ENCODE measurements at regions not wholly inside any gene's neighbourhood (a gene's known extent, or its start where the extent isn't known, plus 50 kb on each side); places are given as distances from the start of the nearest gene placed in this dataset.

GRCh38 chr6:91669871-91670268 lies 1083.0 kb upstream of the MAP3K7 start:
- ATAC-seq (ENCODE audit: low FRiP score) (no peak), DNase-seq (ENCODE audit: low spot score) (no peak)
- TF ChIP-seq, protein P1, sequence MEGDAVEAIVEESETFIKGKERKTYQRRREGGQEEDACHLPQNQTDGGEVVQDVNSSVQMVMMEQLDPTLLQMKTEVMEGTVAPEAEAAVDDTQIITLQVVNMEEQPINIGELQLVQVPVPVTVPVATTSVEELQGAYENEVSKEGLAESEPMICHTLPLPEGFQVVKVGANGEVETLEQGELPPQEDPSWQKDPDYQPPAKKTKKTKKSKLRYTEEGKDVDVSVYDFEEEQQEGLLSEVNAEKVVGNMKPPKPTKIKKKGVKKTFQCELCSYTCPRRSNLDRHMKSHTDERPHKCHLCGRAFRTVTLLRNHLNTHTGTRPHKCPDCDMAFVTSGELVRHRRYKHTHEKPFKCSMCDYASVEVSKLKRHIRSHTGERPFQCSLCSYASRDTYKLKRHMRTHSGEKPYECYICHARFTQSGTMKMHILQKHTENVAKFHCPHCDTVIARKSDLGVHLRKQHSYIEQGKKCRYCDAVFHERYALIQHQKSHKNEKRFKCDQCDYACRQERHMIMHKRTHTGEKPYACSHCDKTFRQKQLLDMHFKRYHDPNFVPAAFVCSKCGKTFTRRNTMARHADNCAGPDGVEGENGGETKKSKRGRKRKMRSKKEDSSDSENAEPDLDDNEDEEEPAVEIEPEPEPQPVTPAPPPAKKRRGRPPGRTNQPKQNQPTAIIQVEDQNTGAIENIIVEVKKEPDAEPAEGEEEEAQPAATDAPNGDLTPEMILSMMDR (IDR thresholded peaks at IDR 0.05) = no peak

- TF ChIP-seq, protein P1 (IDR thresholded peaks at IDR 0.05) = no peak
- no peak for ATAC-seq (ENCODE audit: low FRiP score)
- DNase-seq (ENCODE audit: low spot score) = no peak
Observed at GRCh38 chr6:91669154-91669870, 1082.4 kb upstream of the MAP3K7 start.

- no peak for ATAC-seq (ENCODE audit: low FRiP score)
- TF ChIP-seq, protein P1 (IDR thresholded peaks at IDR 0.05) = no peak
- DNase-seq (ENCODE audit: low spot score) = no peak
Observed at GRCh38 chr6:91667596-91667995, 1080.7 kb upstream of the MAP3K7 start.

DNA sequence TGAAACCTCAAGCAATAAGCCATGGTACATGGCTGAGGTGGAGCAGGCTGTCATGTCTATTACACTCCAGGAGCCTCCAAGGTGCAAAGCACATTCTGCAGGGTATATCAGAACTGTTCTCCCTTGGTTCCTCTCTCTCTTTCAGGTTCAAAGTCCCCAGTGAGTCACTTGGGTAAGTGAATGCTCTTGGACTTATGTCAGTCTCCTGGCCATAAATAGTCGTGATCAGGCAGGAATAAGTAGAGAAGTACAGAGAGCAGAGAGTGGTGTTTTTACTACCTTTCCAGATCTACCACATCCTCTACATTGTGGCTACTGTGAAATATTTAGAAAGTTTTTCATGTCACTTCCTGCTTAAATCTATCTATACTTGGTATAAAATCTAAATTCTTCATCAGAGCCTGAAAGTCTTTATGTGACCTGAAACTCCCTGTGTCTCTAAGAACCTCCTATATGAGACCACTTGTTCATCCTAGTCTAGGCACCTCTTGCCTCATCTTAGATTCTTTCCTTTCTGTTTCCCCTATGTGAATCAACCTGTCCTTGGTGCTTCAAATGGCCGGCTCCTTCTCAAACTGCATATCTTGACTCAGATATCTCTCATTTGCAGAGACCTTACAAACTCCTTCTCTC lies 1077.6 kb upstream of the MAP3K7 start:
- TF ChIP-seq, protein P1 (IDR thresholded peaks at IDR 0.05) = no peak
- DNase-seq (ENCODE audit: low spot score) (no peak), ATAC-seq (ENCODE audit: low FRiP score) (no peak)

DNA sequence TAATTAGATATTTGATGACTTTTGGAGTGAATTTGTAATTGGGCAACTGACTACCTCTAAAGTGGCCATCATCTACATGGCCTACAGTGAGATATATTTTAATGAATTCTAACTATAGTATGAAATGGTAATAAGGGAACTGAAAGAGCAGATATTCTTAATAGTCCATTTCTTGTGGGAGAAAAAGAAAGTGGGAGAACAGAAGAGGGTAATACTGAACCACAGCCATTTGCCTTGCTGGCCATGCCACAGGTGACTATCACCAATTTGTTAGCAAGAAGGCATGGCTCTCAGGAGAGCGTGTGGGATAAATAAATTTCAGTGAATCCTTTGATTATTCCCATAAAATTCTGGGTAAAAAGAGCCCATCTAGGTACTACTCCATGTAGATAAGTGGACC lies 1074.0 kb upstream of the MAP3K7 start:
- ATAC-seq (ENCODE audit: low FRiP score) = no peak
- TF ChIP-seq, protein P1 (IDR thresholded peaks at IDR 0.05) = no peak
- no peak for DNase-seq (ENCODE audit: low spot score)

DNA sequence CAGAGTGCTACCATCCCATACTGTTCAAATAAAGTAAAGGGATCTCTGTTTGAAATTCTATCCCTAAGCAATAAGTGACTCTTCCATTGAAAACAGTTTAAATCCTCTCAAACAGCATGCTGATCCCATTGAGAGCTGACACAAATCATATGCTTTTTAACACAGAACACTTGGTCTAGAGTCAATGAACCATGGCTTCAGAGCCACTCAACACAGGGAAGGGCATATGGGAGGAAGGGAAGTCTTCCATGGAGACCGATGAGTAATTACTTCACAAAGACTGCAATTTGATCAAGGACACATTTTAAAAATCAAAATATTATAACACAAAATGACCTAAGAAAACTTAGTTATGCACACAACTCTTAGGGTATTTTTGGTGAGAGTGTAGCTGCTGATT lies 1073.0 kb upstream of the MAP3K7 start:
- DNase-seq (ENCODE audit: low spot score) (no peak), ATAC-seq (ENCODE audit: low FRiP score) (no peak)
- TF ChIP-seq, protein P1 (IDR thresholded peaks at IDR 0.05) = no peak

GRCh38 chr6:91654793-91655192 lies 1067.9 kb upstream of the MAP3K7 start:
- DNase-seq (ENCODE audit: low spot score) (no peak), ATAC-seq (ENCODE audit: low FRiP score) (no peak)
- TF ChIP-seq, protein P1 (IDR thresholded peaks at IDR 0.05) = no peak
